ENCODE measurements at regions not wholly inside any gene's neighbourhood (a gene's known extent, or its start where the extent isn't known, plus 50 kb on each side); places are given as distances from the start of the nearest gene placed in this dataset.
"Not testable (repeated sequence)": the region's sequence is repeated elsewhere in the genome, so short reads cannot be mapped to it uniquely, and the experiment has no call there.

DNA sequence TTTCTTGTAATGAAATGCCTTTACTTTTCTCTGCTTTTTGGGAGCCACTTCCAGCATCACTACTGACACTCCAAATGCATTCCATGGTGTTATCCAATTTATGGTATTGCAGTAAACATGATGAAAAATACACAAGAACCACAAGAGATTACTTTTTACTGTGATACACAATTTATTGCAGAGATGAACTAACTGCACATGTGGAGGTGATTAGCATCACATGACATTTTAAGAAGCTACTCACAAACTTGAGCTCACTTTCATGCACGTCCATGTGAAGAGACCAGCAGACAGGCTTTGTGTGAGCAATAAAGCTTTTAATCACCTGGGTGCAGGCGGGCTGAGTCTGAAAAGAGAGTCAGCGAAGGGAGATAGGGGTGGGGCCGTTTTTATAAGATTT lies 780.5 kb upstream of the GOT2 start:
- H3K36me3 Mint-ChIP-seq, result no peaks in the 10 kb centered on the region
- H3K4me1 Mint-ChIP-seq, result no peaks in the 10 kb centered on the region
- no peaks in the 10 kb centered on the region for H3K27me3 Mint-ChIP-seq
- H3K4me3 Mint-ChIP-seq, result no peak overlapping the region
- H3K27ac Mint-ChIP-seq, result no peak overlapping the region
- ATAC-seq (ENCODE audit: low read depth), result no peak
- peaks cover 19% of the 10 kb centered on the region for H3K9me3 Mint-ChIP-seq
- no peak for DNase-seq (ENCODE audit: low spot score in 2 of 2)

DNA sequence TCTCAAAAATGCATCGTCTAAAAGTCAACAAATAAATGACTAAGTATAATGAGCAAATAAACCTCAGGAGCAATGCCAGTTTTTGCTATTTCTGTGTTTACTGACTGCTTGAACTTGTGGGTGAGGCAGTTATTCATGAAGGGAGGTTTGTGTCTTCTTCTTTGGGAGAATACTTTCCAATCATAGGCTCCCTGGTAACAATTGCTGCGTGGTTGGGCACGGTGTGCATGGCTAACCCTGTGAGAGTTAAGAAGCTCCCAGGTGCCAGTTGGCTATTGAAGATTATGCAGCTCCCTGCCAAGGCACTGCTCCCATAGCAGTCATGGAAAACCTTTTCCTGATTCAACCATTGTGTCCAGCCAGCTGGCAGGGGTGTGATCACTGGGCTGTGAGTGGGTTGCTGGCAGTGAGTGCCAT lies 775.9 kb upstream of the GOT2 start:
- Mint-ChIP-seq H3K27me3 (no peaks in the 10 kb centered on the region), H3K36me3 (no peaks in the 10 kb centered on the region), H3K27ac (no peak overlapping the region), H3K4me3 (no peak overlapping the region), H3K9me3 (peaks cover 2% of the 10 kb centered on the region), H3K4me1 (no peaks in the 10 kb centered on the region)
- no peak for ATAC-seq (ENCODE audit: low read depth)
- no peak for DNase-seq (ENCODE audit: low spot score in 2 of 2)

DNA sequence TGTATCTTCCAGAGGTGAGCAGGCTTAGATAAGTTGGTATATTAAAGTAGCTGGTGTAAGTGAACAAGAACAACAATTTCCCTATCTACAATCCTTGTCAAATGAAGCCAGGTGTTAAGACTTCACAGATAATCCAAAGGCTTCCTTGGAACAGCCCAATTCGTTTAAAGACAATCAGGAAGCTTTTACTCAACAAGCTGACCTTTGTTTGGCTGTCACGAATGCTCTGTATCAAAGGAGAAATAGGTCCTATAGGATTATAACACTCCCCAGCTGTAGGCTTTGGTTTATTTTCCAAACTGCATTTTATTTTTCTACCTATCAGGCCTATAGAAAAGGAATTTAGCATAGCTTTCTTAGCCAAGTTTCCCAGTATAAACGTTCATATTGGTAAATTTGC lies 766.5 kb upstream of the GOT2 start:
- no peak for ATAC-seq (ENCODE audit: low read depth)
- Mint-ChIP-seq H3K36me3 (no peaks in the 10 kb centered on the region), H3K9me3 (peaks cover 3% of the 10 kb centered on the region), H3K27me3 (no peaks in the 10 kb centered on the region), H3K4me3 (no peak overlapping the region), H3K4me1 (no peaks in the 10 kb centered on the region), H3K27ac (no peak overlapping the region)
- no peak for DNase-seq (ENCODE audit: low spot score in 2 of 2)

DNA sequence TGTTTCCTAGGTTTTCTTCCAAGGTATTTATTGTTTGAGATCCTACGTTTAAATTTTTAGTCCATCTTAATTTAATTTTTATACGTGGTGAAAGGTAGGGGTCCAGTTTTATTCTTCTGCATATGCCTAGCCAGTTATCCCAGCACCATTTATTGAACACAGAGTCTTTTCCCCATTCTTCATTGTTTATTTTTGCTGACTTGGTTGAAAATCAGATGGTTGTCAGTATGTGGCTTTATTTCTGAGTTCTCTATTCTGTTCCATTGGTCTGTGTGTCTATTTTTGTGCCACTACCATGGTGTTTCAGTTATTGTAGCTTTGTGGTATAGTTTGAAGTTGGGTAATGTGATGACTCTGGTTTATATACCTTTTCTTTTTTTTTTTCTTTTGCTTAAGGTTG lies 753.0 kb upstream of the GOT2 start:
- Mint-ChIP-seq H3K9me3 (peaks cover 4% of the 10 kb centered on the region), H3K4me3 (no peak overlapping the region), H3K27me3 (no peaks in the 10 kb centered on the region), H3K36me3 (no peaks in the 10 kb centered on the region), H3K4me1 (no peaks in the 10 kb centered on the region), H3K27ac (no peak overlapping the region)
- ATAC-seq (ENCODE audit: low read depth), result no peak
- DNase-seq (ENCODE audit: low spot score in 2 of 2), result no peak

DNA sequence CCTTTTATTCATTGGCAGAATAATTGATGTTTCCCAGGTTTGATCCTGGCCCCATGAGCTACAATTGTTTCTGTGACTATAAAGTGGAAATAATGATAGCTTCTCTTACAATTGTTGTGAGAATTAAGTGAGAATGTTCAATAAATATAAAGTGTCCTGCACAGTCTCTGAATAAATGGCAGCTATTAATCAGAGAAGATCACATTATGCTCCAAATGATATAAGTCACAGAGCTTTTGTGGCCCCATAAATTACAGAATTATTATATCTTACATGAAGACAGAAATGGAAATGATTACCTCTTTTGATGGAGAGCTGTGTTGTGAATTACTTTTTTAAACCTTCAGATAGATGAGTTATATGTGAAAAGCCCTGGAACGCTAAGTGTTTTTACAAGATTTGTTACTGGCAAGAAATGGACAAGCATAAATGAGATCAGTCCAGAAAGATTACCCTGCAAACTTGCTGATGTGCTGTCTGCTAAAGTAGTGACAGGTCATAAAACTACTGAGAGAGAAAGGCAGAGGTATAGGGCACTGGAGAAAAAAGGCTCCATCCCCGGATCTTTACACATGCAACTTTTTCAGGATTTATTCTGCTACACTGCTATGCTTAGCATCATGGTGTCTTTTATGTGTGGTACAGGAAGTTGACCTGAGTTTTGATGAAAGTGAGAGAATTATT lies 750.9 kb upstream of the GOT2 start:
- Mint-ChIP-seq H3K9me3 (peaks cover 4% of the 10 kb centered on the region), H3K4me3 (no peak overlapping the region), H3K4me1 (no peaks in the 10 kb centered on the region), H3K36me3 (no peaks in the 10 kb centered on the region), H3K27me3 (no peaks in the 10 kb centered on the region), H3K27ac (no peak overlapping the region)
- DNase-seq (ENCODE audit: low spot score in 2 of 2) (no peak), ATAC-seq (ENCODE audit: low read depth) (no peak)

DNA sequence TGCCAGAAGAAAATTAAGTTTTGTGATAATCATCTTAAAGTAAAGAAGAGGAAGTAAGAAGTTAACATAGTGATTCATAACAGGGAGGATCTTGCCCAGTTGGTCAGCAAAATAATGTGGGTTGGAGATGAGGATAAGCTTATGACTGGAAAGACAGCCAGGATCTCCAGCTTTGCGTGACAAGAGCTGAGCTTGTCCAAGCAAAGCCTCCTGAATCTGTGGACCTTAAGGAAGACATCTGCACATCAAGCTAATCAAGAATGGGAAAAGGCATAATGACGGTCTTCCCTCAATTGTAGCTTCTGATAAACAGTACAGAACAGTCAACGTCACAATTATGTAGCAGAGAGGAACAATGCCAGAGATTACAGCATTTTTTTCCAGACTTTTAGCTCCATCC lies 744.7 kb upstream of the GOT2 start:
- DNase-seq (ENCODE audit: low spot score in 2 of 2), result no peak
- Mint-ChIP-seq H3K36me3 (no peaks in the 10 kb centered on the region), H3K27ac (no peak overlapping the region), H3K4me3 (no peak overlapping the region), H3K4me1 (no peaks in the 10 kb centered on the region), H3K27me3 (no peaks in the 10 kb centered on the region), H3K9me3 (no peaks in the 10 kb centered on the region)
- no peak for ATAC-seq (ENCODE audit: low read depth)

DNA sequence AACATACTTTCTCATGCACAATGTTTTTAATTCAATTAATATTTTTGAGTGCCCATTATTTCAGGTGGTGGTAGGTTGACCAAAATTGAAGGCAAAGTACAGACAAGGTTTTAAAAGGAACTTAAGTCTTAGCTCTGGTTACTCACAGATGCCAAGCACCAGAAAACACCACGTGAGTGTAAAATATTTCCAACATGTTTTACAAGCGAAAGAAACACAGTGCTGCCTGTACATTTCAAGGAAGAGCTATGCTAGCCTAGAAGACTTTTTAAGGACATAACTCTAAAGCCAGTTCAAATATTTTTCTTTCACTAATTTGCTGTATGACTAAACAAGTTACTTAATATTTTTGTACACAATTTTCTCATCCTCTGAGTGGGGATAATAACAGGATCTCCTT lies 736.4 kb upstream of the GOT2 start:
- Mint-ChIP-seq H3K27me3 (no peaks in the 10 kb centered on the region), H3K36me3 (no peaks in the 10 kb centered on the region), H3K4me1 (no peaks in the 10 kb centered on the region), H3K4me3 (no peak overlapping the region), H3K27ac (no peak overlapping the region), H3K9me3 (no peaks in the 10 kb centered on the region)
- ATAC-seq (ENCODE audit: low read depth), result no peak
- no peak for DNase-seq (ENCODE audit: low spot score in 2 of 2)

DNA sequence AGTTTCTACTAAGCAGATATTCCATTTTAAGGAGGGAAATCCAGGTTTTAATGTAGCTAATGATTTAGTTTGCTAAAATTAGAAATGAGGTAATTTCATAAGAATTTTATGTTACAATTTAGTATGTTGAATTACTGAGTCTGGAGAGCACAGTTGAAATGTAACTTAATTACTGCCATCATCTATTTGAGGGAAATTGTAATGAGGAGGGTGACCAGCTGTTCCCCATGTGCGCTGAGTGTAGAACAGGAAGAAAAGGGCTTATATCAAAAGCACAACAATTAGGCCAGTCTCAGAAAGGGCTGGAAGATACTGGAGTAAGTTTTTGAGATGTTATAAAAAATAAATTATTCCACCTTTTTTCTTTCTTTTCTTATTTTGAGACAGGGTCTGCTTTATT lies 735.1 kb upstream of the GOT2 start:
- H3K4me3 Mint-ChIP-seq, result no peak overlapping the region
- H3K36me3 Mint-ChIP-seq, result no peaks in the 10 kb centered on the region
- no peak for DNase-seq (ENCODE audit: low spot score in 2 of 2)
- H3K4me1 Mint-ChIP-seq, result no peaks in the 10 kb centered on the region
- H3K9me3 Mint-ChIP-seq, result no peaks in the 10 kb centered on the region
- H3K27ac Mint-ChIP-seq, result no peak overlapping the region
- no peaks in the 10 kb centered on the region for H3K27me3 Mint-ChIP-seq
- ATAC-seq (ENCODE audit: low read depth), result no peak

DNA sequence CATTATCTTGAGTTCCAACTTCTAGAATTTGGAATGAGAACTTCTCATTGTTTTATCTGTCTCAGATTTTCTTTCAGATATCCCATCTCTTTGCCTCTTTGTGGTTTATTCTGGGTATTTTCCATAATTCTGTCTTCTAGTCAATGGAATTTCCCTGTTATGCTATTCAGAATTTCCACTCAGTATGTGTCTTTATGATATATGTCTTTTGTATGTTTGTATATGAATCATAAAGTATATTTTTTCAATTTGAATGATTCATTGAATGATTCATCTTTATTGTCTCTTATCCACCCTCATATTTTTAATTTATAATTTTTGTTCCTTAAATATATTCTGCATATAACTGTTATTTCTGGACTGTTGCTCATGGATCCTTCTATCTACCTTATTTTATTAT lies 729.7 kb upstream of the GOT2 start:
- H3K4me3 Mint-ChIP-seq, result no peak overlapping the region
- no peak for DNase-seq (ENCODE audit: low spot score in 2 of 2)
- H3K9me3 Mint-ChIP-seq, result peaks cover 5% of the 10 kb centered on the region
- no peak for ATAC-seq (ENCODE audit: low read depth)
- no peak overlapping the region for H3K27ac Mint-ChIP-seq
- no peaks in the 10 kb centered on the region for H3K27me3 Mint-ChIP-seq
- H3K4me1 Mint-ChIP-seq, result no peaks in the 10 kb centered on the region
- H3K36me3 Mint-ChIP-seq, result no peaks in the 10 kb centered on the region

DNA sequence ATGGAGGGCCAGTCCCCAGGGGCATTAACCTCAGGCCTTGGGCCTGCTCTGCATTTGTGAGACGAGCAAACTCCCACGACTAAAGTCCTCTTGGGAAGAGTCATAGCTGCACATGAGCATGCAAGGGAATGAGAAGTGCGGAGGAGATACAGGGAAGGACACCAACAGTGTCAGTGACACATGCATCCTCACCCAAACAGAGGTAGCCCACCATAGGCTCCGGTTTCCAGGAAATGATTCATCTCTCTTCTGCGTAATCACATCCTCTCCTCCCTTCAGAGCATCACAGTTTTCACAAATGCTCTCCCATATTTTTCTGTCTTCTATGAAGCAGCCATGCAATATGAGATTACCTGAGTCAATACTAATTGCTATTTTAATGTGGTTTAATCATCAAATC lies 725.7 kb upstream of the GOT2 start:
- DNase-seq (ENCODE audit: low spot score in 2 of 2) (no peak), ATAC-seq (ENCODE audit: low read depth) (no peak)
- H3K27me3 Mint-ChIP-seq, result no peaks in the 10 kb centered on the region
- no peak overlapping the region for H3K27ac Mint-ChIP-seq
- no peaks in the 10 kb centered on the region for H3K4me1 Mint-ChIP-seq
- no peak overlapping the region for H3K4me3 Mint-ChIP-seq
- peaks cover 5% of the 10 kb centered on the region for H3K9me3 Mint-ChIP-seq
- H3K36me3 Mint-ChIP-seq, result no peaks in the 10 kb centered on the region

DNA sequence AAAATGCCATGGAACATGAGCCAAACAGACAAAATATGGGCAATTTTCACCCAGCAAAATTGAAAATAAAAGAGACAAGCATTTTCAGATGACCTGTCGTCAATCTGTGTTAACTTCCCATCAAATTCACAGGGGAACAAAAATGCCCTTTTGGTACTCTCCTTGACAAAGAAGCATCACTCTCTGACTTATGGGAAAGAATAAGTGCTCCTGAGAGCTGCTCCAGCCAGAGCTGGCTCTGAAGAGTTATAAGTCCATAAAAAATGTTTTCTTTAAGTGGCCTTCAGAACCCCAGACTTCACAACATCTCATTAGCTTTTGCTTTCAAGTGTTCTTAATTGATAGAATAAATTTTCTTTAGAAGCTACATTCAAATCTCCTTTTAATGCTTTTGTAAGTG lies 721.4 kb upstream of the GOT2 start:
- Mint-ChIP-seq H3K9me3 (peaks cover 10% of the 10 kb centered on the region), H3K4me3 (no peak overlapping the region), H3K27ac (no peak overlapping the region), H3K36me3 (no peaks in the 10 kb centered on the region), H3K4me1 (no peaks in the 10 kb centered on the region), H3K27me3 (no peaks in the 10 kb centered on the region)
- no peak for DNase-seq (ENCODE audit: low spot score in 2 of 2)
- ATAC-seq (ENCODE audit: low read depth), result no peak

DNA sequence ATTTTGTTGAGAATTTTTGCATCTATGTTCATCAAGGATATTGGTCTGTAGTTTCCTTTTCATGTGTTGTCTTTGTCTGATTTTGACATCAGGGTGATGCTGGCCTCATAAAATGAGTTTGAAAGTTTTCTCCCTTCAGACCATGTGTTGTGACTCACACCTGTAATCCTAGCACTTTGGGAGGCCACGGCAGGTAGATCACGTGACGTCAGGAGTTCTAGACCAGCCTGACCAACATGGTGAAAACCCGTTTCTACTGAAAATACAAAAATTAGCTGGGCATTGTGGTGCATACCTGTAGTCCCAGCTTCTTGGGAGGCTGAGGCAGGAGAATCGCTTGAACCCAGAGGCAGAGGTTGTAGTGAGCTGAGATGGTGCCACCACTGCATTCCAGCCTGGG lies 716.4 kb upstream of the GOT2 start:
- H3K27ac Mint-ChIP-seq; H3K4me1 Mint-ChIP-seq; DNase-seq (ENCODE audit: low spot score in 2 of 2); H3K36me3 Mint-ChIP-seq; ATAC-seq (ENCODE audit: low read depth); H3K27me3 Mint-ChIP-seq; H3K4me3 Mint-ChIP-seq: not testable (repeated sequence)
- peaks cover 11% of the 10 kb centered on the region for H3K9me3 Mint-ChIP-seq

DNA sequence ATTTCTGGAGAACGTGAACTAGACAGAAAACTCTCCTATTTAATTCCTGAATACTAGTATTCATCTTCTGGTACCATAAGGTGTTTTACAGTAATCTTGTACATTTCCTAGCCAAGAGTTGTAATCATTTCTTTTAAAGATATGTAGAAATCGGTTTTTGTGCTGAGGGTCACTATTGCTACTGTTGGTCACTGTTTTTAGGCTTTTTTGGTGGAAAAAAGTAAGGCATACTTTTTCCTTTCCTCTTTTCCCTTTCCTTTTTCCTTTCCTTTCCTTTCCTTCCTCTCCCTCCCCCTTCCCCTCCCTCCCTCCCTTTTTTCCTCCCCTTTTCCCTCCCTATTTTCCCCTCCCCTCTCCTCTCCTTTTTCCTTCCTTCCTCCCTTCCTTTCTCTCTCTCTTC lies 706.4 kb upstream of the GOT2 start:
- no peaks in the 10 kb centered on the region for H3K27me3 Mint-ChIP-seq
- no peaks in the 10 kb centered on the region for H3K36me3 Mint-ChIP-seq
- peaks cover 9% of the 10 kb centered on the region for H3K9me3 Mint-ChIP-seq
- DNase-seq (ENCODE audit: low spot score in 2 of 2) (no peak), ATAC-seq (ENCODE audit: low read depth) (no peak)
- H3K27ac Mint-ChIP-seq, result no peak overlapping the region
- H3K4me1 Mint-ChIP-seq, result no peaks in the 10 kb centered on the region
- H3K4me3 Mint-ChIP-seq, result no peak overlapping the region

DNA sequence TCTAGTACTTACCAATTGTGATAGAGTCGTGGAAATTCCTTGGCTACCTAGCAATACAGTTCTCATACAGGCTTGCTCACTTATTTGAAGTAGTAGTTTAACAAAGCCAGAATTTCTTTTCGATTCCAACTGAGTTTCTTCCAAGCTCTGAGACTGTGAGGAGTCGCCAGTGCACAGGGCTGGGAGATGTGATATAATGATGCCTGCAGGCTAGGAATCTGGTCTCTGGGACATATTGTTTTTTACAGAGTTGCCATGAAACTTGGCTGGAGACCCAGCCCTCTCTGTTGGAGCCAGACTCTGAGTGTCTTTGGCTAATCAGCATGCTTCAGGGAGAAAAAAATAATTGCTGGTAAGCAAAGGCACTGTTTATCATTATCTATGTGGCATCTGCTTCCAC lies 698.8 kb upstream of the GOT2 start:
- H3K27ac Mint-ChIP-seq, result no peak overlapping the region
- H3K9me3 Mint-ChIP-seq, result peaks cover 5% of the 10 kb centered on the region
- no peak for DNase-seq (ENCODE audit: low spot score in 2 of 2)
- ATAC-seq (ENCODE audit: low read depth), result no peak
- H3K4me3 Mint-ChIP-seq, result no peak overlapping the region
- H3K27me3 Mint-ChIP-seq, result no peaks in the 10 kb centered on the region
- no peaks in the 10 kb centered on the region for H3K36me3 Mint-ChIP-seq
- no peaks in the 10 kb centered on the region for H3K4me1 Mint-ChIP-seq

DNA sequence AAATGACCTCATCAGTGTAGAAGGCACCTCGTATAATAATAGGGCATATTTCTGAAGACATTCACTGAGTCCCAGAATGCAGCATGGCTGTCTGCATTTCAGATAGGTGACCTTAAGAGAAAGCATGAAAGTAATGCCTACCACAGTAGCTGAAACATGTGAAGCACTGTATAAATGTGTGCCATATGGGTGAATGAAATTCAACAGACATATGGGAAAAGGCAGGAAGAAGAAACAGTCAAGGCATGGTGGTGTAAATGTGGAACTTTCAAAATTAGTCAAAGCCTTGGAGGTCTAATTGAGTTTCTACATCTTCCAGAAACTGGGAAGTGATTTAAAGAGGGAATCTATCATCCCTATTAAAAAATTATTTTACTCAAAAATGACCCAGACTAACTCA lies 698.2 kb upstream of the GOT2 start:
- no peak for DNase-seq (ENCODE audit: low spot score in 2 of 2)

More for the DNA sequence above, 698.2 kb upstream of the GOT2 start:
- Mint-ChIP-seq H3K36me3 (no peaks in the 10 kb centered on the region), H3K27ac (no peak overlapping the region), H3K4me1 (no peaks in the 10 kb centered on the region), H3K4me3 (no peak overlapping the region), H3K27me3 (no peaks in the 10 kb centered on the region), H3K9me3 (peaks cover 5% of the 10 kb centered on the region)
- no peak for ATAC-seq (ENCODE audit: low read depth)

Measured in memory B cell (primary cell).